Suprapubic skin (tissue), 4 donors: ENCODE measurements at regions not wholly inside any gene's neighbourhood (a gene's known extent, or its start where the extent isn't known, plus 50 kb on each side); places are given as distances from the start of the nearest gene placed in this dataset.

Source experiments
- DNase-seq, 2 donors: peaks; one replicate each; pipeline ENCODE4 v3.0.0-alpha.2; 2019; ENCODE audit warnings: low spot score in 2 of 2
- H3K27ac ChIP-seq: fragments of 200-600 bp; sonication (generic); one replicate; pipeline ENCODE4 v1.5.1; 2019
- H3K27me3 ChIP-seq: fragments of 200-600 bp; sonication (generic); one replicate; pipeline ENCODE4 v1.5.1; 2019
- H3K36me3 ChIP-seq: fragments of 200-600 bp; sonication (generic); one replicate; pipeline ENCODE4 v1.5.1; 2019
- H3K4me1 ChIP-seq: fragments of 200-600 bp; sonication (generic); one replicate; pipeline ENCODE4 v1.5.1; 2019
- H3K4me3 ChIP-seq: fragments of 200-600 bp; sonication (generic); one replicate; pipeline ENCODE4 v1.5.1; 2019; ENCODE audit warnings: mild to moderate bottlenecking
- H3K9me3 ChIP-seq: fragments of 200-600 bp; sonication (generic); one replicate; pipeline ENCODE4 v1.5.1; 2019
- CTCF ChIP-seq, 2 donors: fragments of 200-600 bp in 1 of 2; fragments of 450-650 bp in 1 of 2; sonication (generic) in 1 of 2; IDR thresholded peaks; one replicate each; pipeline ENCODE4 v1.5.1; 2016 to 2019; ENCODE audit warnings: antibody characterized with exemption in 2 of 2, mild to moderate bottlenecking in 1 of 2, moderate library complexity in 1 of 2
- EP300 ChIP-seq: sonication (generic); formaldehyde crosslinking; IDR thresholded peaks from one replicate; pipeline ENCODE4 v1.6.1; 2017; ENCODE audit warnings: antibody characterized with exemption
- POLR2A ChIP-seq, 2 donors: fragments of 450-650 bp; IDR thresholded peaks; one replicate each; pipeline ENCODE4 v1.6.1; 2017; ENCODE audit warnings: antibody characterized with exemption in 2 of 2, mild to moderate bottlenecking in 2 of 2, moderate library complexity in 2 of 2
- POLR2AphosphoS5 ChIP-seq, 3 donors: sonication (generic); formaldehyde crosslinking; IDR thresholded peaks; one replicate each; pipeline ENCODE4 v1.6.1; 2017; ENCODE audit warnings: antibody characterized with exemption in 3 of 3
- whole genome bisulfite sequencing: methylation state at CpG from one replicate; pipeline ENCODE4 v1.1.5; 2018; 5-methylcytosine and 5-hydroxymethylcytosine counted together

GRCh38 chr6:126600258-126600916 is 260.5 kb downstream of the CENPW start:
- H3K4me1 ChIP-seq: no peaks in the 10 kb centered on the region
- H3K9me3 ChIP-seq: no peaks in the 10 kb centered on the region
- no peaks in the 10 kb centered on the region for H3K36me3 ChIP-seq
- no peak overlapping the region for H3K27ac ChIP-seq
- TF ChIP-seq EP300: no peak
- no peak for TF ChIP-seq CTCF (IDR thresholded peaks at IDR 0.05)
- no peak for TF ChIP-seq POLR2AphosphoS5 (IDR thresholded peaks at IDR 0.05)
- TF ChIP-seq POLR2A (IDR thresholded peaks at IDR 0.05): no peak
- no peaks in the 10 kb centered on the region for H3K27me3 ChIP-seq
- no peak for DNase-seq
- H3K4me3 ChIP-seq: no peak overlapping the region
- 90% methylated on average over 1 of the region's 1 CpG for WGBS

- WGBS: 93% methylated on average over 4 of the region's 4 CpGs
These were observed 263.5 kb downstream of the CENPW start for GRCh38 chr6:126603410-126603809.

GRCh38 chr6:126605089-126605488 is 265.2 kb downstream of the CENPW start:
- Histone ChIP-seq H3K4me1 (no peaks in the 10 kb centered on the region), H3K27ac (no peak overlapping the region), H3K9me3 (no peaks in the 10 kb centered on the region), H3K36me3 (no peaks in the 10 kb centered on the region), H3K4me3 (no peak overlapping the region), H3K27me3 (no peaks in the 10 kb centered on the region)
- DNase-seq: no peak
- TF ChIP-seq POLR2AphosphoS5 (IDR thresholded peaks at IDR 0.05) (no peak), CTCF (IDR thresholded peaks at IDR 0.05) (no peak), EP300 (no peak), POLR2A (IDR thresholded peaks at IDR 0.05) (no peak)

More at GRCh38 chr6:126603410-126603809, 263.5 kb downstream of the CENPW start:
- no peaks in the 10 kb centered on the region for H3K4me1 ChIP-seq
- H3K36me3 ChIP-seq: no peaks in the 10 kb centered on the region
- no peaks in the 10 kb centered on the region for H3K27me3 ChIP-seq
- no peak for DNase-seq
- no peaks in the 10 kb centered on the region for H3K9me3 ChIP-seq
- no peak overlapping the region for H3K27ac ChIP-seq
- no peak for TF ChIP-seq POLR2A (IDR thresholded peaks at IDR 0.05)
- H3K4me3 ChIP-seq: no peak overlapping the region

- peaks cover 5% of the 10 kb centered on the region for H3K9me3 ChIP-seq
- WGBS: 36% methylated on average over 1 of the region's 1 CpG
- no peaks in the 10 kb centered on the region for H3K4me1 ChIP-seq
- no peaks in the 10 kb centered on the region for H3K27me3 ChIP-seq
- no peak overlapping the region for H3K4me3 ChIP-seq
- no peak for DNase-seq
- no peak for TF ChIP-seq POLR2A (IDR thresholded peaks at IDR 0.05)
- no peak for TF ChIP-seq CTCF (IDR thresholded peaks at IDR 0.05)
- TF ChIP-seq EP300: no peak
- no peak for TF ChIP-seq POLR2AphosphoS5 (IDR thresholded peaks at IDR 0.05)
- no peaks in the 10 kb centered on the region for H3K36me3 ChIP-seq
- H3K27ac ChIP-seq: no peak overlapping the region
These were observed 267.4 kb downstream of the CENPW start for GRCh38 chr6:126607289-126607688.

GRCh38 chr6:126608681-126609080 is 268.8 kb downstream of the CENPW start:
- no peaks in the 10 kb centered on the region for H3K27me3 ChIP-seq
- H3K4me1 ChIP-seq: no peaks in the 10 kb centered on the region
- no peaks in the 10 kb centered on the region for H3K36me3 ChIP-seq
- WGBS: 62% methylated on average over 4 of the region's 4 CpGs
- DNase-seq: no peak
- TF ChIP-seq POLR2AphosphoS5 (IDR thresholded peaks at IDR 0.05): no peak
- no peak for TF ChIP-seq EP300
- TF ChIP-seq CTCF (IDR thresholded peaks at IDR 0.05): no peak
- TF ChIP-seq POLR2A (IDR thresholded peaks at IDR 0.05): no peak
- peaks cover 6% of the 10 kb centered on the region for H3K9me3 ChIP-seq
- H3K4me3 ChIP-seq: no peak overlapping the region
- H3K27ac ChIP-seq: no peak overlapping the region
